ENCODE measurements at regions not wholly inside any gene's neighbourhood (a gene's known extent, or its start where the extent isn't known, plus 50 kb on each side); places are given as distances from the start of the nearest gene placed in this dataset.

GRCh38 chr15:72992841-72993252, 59.4 kb upstream of the NEO1 start:
- TF ChIP-seq CTCF (IDR thresholded peaks at IDR 0.05) (no peak), POLR2A (IDR thresholded peaks at IDR 0.05) (no peak)
